ENCODE measurements at regions not wholly inside any gene's neighbourhood (a gene's known extent, or its start where the extent isn't known, plus 50 kb on each side); places are given as distances from the start of the nearest gene placed in this dataset.

GRCh38 chr14:55840821-55841220 lies 260.8 kb downstream of the KTN1 start:
- Histone ChIP-seq H3K4me1 (ENCODE audit: insufficient read depth) (no peaks in the 10 kb centered on the region), H3K9me3 (peaks cover 0 to 2% of the 10 kb centered on the region in 2 donors), H3K36me3 (no peaks in the 10 kb centered on the region), H3K27ac (no peak overlapping the region), H3K27me3 (no peaks in the 10 kb centered on the region), H3K4me3 (no peak overlapping the region)
- intact Hi-C loops (cut with DNase I), result no loop called here
- DNase-seq, result no peak
- WGBS, 3 donors, result 61 to 71% (median 67%) methylated on average over 6 of the region's 6 CpGs
- no peak for TF ChIP-seq POLR2A (IDR thresholded peaks at IDR 0.05)
- TF ChIP-seq EP300 (IDR thresholded peaks at IDR 0.05), result no peak
- no peak for TF ChIP-seq CTCF (IDR thresholded peaks at IDR 0.05)

- no peaks in the 10 kb centered on the region for H3K27me3 ChIP-seq
- no peak overlapping the region for H3K27ac ChIP-seq
- H3K4me3 ChIP-seq, result no peak overlapping the region
- H3K9me3 ChIP-seq, result peaks cover 0 to 5% of the 10 kb centered on the region in 2 donors
- H3K36me3 ChIP-seq, result no peaks in the 10 kb centered on the region
- intact Hi-C loops (cut with DNase I), result no loop called here
- TF ChIP-seq POLR2A (IDR thresholded peaks at IDR 0.05) (no peak), EP300 (IDR thresholded peaks at IDR 0.05) (no peak), CTCF (IDR thresholded peaks at IDR 0.05) (no peak)
- no peak for DNase-seq
- H3K4me1 ChIP-seq (ENCODE audit: insufficient read depth), result no peaks in the 10 kb centered on the region
- 74 to 92% (median 75%) methylated on average over 6 of the region's 6 CpGs for WGBS, 3 donors
These were observed 261.6 kb downstream of the KTN1 start for GRCh38 chr14:55841625-55842024.

- no peak for DNase-seq
- Histone ChIP-seq H3K4me3 (no peak overlapping the region), H3K9me3 (peaks cover 0 to 5% of the 10 kb centered on the region in 2 donors), H3K27ac (no peak overlapping the region), H3K36me3 (no peaks in the 10 kb centered on the region), H3K27me3 (no peaks in the 10 kb centered on the region), H3K4me1 (ENCODE audit: insufficient read depth) (no peaks in the 10 kb centered on the region)
- TF ChIP-seq CTCF (IDR thresholded peaks at IDR 0.05) (no peak), EP300 (IDR thresholded peaks at IDR 0.05) (no peak), POLR2A (IDR thresholded peaks at IDR 0.05) (no peak)
- intact Hi-C loops (cut with DNase I), result no loop called here
- WGBS, 3 donors, result 68 to 79% (median 72%) methylated on average over 8 of the region's 8 CpGs
These were observed 263.9 kb downstream of the KTN1 start for GRCh38 chr14:55843718-55844403.

- intact Hi-C loops (cut with DNase I), result no loop called here
- Histone ChIP-seq H3K4me3 (no peak overlapping the region), H3K36me3 (no peaks in the 10 kb centered on the region), H3K9me3 (peaks cover 0 to 5% of the 10 kb centered on the region in 2 donors), H3K27me3 (no peaks in the 10 kb centered on the region), H3K4me1 (ENCODE audit: insufficient read depth) (peaks cover 2% of the 10 kb centered on the region), H3K27ac (no peak overlapping the region)
- WGBS, 3 donors, result 71 to 77% (median 75%) methylated on average over 9 of the region's 9 CpGs
- no peak for DNase-seq
- TF ChIP-seq POLR2A (IDR thresholded peaks at IDR 0.05), result no peak
- no peak for TF ChIP-seq CTCF (IDR thresholded peaks at IDR 0.05)
- no peak for TF ChIP-seq EP300 (IDR thresholded peaks at IDR 0.05)
These were observed 266.2 kb downstream of the KTN1 start for GRCh38 chr14:55845963-55846825.

All from ovary (tissue), 7 donors.